Panc1 (cell line): ENCODE measurements at regions not wholly inside any gene's neighbourhood (a gene's known extent, or its start where the extent isn't known, plus 50 kb on each side); places are given as distances from the start of the nearest gene placed in this dataset.

Experiments used
- ATAC-seq: fragments of 200-7000 bp; cut with Tn5 transposase; 2 replicates; pipeline ENCODE4 v1.9.1; 2020; ENCODE audit warnings: mild to moderate bottlenecking, moderate library complexity
- BruUV-seq: library from RNA; stranded (reverse); fragments of 400-500 nt; replicated peaks from 2 replicates; lab custom pipeline; 2021; lab: Mats Ljungman, UMichigan
- CTCF ChIA-PET: fragments of 300-600 bp; sonication (Branson Sonifier 250); formaldehyde crosslinking; loops from one replicate; lab custom pipeline; 2022; ENCODE audit warnings: antibody characterized with exemption; lab: Charles Lee
- POLR2A ChIA-PET: fragments of 300-600 bp; sonication (Branson Sonifier 250); formaldehyde crosslinking; loops from one replicate; lab custom pipeline; 2022; ENCODE audit warnings: antibody characterized with exemption; lab: Charles Lee
- DNase-seq: peaks from one replicate; pipeline ENCODE4 v3.0.0-alpha.2; 2010; ENCODE audit warnings: low read depth, low spot score
- H3K27ac ChIP-seq: 2 replicates; pipeline ENCODE4 v1.5.1; 2011; ENCODE audit warnings: mild to moderate bottlenecking, low read length, inconsistent platforms
- H3K27me3 ChIP-seq: fragments of 200-500 bp; sonication (Bioruptor generic); 2 replicates; pipeline ENCODE4 v1.6.0; 2014; ENCODE audit warnings: low read length, inconsistent platforms; ENCODE audit not compliant: control insufficient read depth, insufficient read depth
- H3K36me3 ChIP-seq: fragments of 200-500 bp; sonication (Bioruptor generic); 2 replicates; pipeline ENCODE4 v1.5.1; 2014; ENCODE audit warnings: inconsistent platforms, mild to moderate bottlenecking, low read length, moderate library complexity; ENCODE audit not compliant: control insufficient read depth, insufficient read depth
- H3K4me1 ChIP-seq: 2 replicates; pipeline ENCODE4 v1.5.1; 2011; ENCODE audit warnings: inconsistent platforms, mild to moderate bottlenecking, low read length, moderate library complexity; ENCODE audit not compliant: control insufficient read depth, insufficient read depth
- H3K4me3 ChIP-seq, 2 experiments: 2 replicates each; pipeline ENCODE4 v1.5.1; 2011 to 2012; ENCODE audit warnings: low read depth in 2 of 2, low read length in 2 of 2, mild to moderate bottlenecking in 2 of 2, inconsistent platforms in 1 of 2, moderate library complexity in 1 of 2
- H3K9me3 ChIP-seq: fragments of 200-500 bp; sonication (Bioruptor generic); 2 replicates; pipeline ENCODE4 v1.5.1; 2014; ENCODE audit warnings: low read depth, mild to moderate bottlenecking, inconsistent platforms, low read length, moderate library complexity; ENCODE audit not compliant: control insufficient read depth, insufficient read depth
- POLR2AphosphoS5 ChIP-seq: IDR thresholded peaks from 2 replicates; pipeline ENCODE4 v1.6.1; 2012; ENCODE audit warnings: mild to moderate bottlenecking, low read depth, low read length, moderate library complexity
- SIN3A ChIP-seq: IDR thresholded peaks from 2 replicates; pipeline ENCODE4 v1.6.1; 2012; ENCODE audit warnings: low read depth, mild to moderate bottlenecking, low read length, moderate library complexity, borderline replicate concordance; ENCODE audit not compliant: insufficient read depth
- TCF7L2 ChIP-seq: IDR thresholded peaks from 2 replicates; pipeline ENCODE4 v1.6.1; 2011; ENCODE audit warnings: mild to moderate bottlenecking, low read depth, low read length, inconsistent platforms
- in situ Hi-C: cut with HindIII; loops from 2 replicates; pipeline ENCODE4 v1.10.0; 2016; ENCODE audit warnings: low sequenced_read_pairs, low pct_unique_long_range_greater_than_20kb
- intact Hi-C: fragments of 100-400 bp; cut with micrococcal nuclease; formaldehyde crosslinking; loops from one replicate; pipeline ENCODE4 v1.10.0; 2022; ENCODE audit not compliant: unreplicated experiment
- TF ChIP-seq, protein P1 (sequence below), 2 experiments: IDR thresholded peaks; 2 replicates each; pipeline ENCODE4 v1.6.1; 2011 to 2012; ENCODE audit warnings: low read depth in 2 of 2, control low read depth in 1 of 2, low read length in 1 of 2, mild to moderate bottlenecking in 1 of 2, moderate library complexity in 1 of 2; ENCODE audit not compliant: insufficient read depth in 1 of 2
- TF ChIP-seq, protein P2 (sequence below): fragments of 450-650 bp; IDR thresholded peaks from 2 replicates; pipeline ENCODE4 v1.5.1; 2017; ENCODE audit warnings: mild to moderate bottlenecking

DNA sequence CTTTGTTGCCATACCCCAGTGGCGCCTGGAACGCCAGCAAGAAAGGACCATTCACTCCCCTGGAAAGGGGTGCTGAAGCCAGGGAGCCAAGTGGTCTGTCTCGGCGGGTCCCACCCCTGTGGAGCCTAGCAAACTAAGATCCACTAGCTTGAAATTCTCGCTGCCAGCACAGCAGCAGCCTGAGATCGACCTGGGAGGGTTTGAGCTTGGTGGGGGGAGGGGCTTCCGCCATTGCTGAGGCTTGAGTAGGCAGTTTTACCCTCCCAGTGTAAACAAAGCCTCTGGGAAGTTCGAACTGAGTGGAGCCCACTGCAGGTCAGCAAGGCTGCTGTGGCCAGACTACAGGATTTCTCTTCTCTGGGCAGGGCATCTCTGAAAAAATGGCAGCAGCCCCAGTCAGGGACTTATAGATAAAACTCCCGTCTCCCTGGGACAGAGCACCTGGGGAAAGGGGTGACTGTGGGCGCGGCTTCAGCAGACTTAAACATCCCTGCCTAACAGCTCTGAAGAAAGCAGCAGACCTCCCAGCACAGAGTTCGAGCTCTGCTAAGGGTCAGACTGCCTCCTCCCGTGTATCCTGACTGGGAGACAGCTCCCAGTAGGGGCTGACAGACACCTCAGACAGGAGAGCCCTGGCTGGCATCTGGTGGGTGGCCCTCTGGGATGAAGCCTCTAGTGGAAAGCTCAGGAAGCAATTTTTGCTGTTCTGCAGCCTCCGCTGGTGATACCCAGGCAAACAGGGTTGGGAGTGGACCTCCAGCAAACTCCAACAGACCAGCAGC, 281.1 kb upstream of the SP4 start:
- CTCF ChIA-PET, result no interaction called here
- DNase-seq (no peak), ATAC-seq (no peak)
- intact Hi-C loops (no loop called here), in situ Hi-C loops (no loop called here)
- Histone ChIP-seq H3K9me3 (no peaks in the 10 kb centered on the region), H3K4me3 (no peak overlapping the region), H3K36me3 (no peaks in the 10 kb centered on the region), H3K27ac (no peak overlapping the region), H3K4me1 (no peaks in the 10 kb centered on the region), H3K27me3 (no peaks in the 10 kb centered on the region)
- POLR2A ChIA-PET, result no interaction called here
- no TSS peak for BruUV-seq
- no peak for TF ChIP-seq POLR2AphosphoS5
- TF ChIP-seq TCF7L2, result no peak
- TF ChIP-seq, protein P1, sequence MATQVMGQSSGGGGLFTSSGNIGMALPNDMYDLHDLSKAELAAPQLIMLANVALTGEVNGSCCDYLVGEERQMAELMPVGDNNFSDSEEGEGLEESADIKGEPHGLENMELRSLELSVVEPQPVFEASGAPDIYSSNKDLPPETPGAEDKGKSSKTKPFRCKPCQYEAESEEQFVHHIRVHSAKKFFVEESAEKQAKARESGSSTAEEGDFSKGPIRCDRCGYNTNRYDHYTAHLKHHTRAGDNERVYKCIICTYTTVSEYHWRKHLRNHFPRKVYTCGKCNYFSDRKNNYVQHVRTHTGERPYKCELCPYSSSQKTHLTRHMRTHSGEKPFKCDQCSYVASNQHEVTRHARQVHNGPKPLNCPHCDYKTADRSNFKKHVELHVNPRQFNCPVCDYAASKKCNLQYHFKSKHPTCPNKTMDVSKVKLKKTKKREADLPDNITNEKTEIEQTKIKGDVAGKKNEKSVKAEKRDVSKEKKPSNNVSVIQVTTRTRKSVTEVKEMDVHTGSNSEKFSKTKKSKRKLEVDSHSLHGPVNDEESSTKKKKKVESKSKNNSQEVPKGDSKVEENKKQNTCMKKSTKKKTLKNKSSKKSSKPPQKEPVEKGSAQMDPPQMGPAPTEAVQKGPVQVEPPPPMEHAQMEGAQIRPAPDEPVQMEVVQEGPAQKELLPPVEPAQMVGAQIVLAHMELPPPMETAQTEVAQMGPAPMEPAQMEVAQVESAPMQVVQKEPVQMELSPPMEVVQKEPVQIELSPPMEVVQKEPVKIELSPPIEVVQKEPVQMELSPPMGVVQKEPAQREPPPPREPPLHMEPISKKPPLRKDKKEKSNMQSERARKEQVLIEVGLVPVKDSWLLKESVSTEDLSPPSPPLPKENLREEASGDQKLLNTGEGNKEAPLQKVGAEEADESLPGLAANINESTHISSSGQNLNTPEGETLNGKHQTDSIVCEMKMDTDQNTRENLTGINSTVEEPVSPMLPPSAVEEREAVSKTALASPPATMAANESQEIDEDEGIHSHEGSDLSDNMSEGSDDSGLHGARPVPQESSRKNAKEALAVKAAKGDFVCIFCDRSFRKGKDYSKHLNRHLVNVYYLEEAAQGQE (IDR thresholded peaks at IDR 0.05; ENCODE audit: insufficient read depth in 1 of 2, low read depth in 2 of 2, low read length in 1 of 2), result no peak
- no peak for TF ChIP-seq SIN3A
- TF ChIP-seq, protein P2, sequence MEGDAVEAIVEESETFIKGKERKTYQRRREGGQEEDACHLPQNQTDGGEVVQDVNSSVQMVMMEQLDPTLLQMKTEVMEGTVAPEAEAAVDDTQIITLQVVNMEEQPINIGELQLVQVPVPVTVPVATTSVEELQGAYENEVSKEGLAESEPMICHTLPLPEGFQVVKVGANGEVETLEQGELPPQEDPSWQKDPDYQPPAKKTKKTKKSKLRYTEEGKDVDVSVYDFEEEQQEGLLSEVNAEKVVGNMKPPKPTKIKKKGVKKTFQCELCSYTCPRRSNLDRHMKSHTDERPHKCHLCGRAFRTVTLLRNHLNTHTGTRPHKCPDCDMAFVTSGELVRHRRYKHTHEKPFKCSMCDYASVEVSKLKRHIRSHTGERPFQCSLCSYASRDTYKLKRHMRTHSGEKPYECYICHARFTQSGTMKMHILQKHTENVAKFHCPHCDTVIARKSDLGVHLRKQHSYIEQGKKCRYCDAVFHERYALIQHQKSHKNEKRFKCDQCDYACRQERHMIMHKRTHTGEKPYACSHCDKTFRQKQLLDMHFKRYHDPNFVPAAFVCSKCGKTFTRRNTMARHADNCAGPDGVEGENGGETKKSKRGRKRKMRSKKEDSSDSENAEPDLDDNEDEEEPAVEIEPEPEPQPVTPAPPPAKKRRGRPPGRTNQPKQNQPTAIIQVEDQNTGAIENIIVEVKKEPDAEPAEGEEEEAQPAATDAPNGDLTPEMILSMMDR, result no peak

DNA sequence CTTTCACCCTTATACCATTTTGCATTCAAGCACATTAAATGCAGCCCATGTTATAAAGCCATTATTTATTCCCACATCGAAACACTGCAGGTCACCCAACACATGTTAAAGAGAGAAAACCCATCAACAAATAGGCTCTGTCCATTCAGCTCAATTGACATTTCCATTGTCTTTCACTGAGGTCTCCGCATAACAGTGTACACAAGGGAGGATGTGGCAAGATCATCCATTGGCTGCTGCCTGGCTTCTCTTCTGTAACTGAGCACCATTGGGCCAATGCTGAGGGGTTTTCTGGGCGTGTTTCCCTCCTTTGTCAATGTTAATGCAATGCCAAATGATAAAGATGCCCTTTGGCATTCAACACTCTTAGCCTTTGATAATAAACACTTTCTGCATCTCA, 278.1 kb upstream of the SP4 start:
- H3K36me3 ChIP-seq, result no peaks in the 10 kb centered on the region
- CTCF ChIA-PET, result no interaction called here
- H3K9me3 ChIP-seq, result no peaks in the 10 kb centered on the region
- H3K27ac ChIP-seq, result no peak overlapping the region
- intact Hi-C loops (no loop called here), in situ Hi-C loops (no loop called here)
- ATAC-seq (no peak), DNase-seq (no peak)
- TF ChIP-seq, protein P1 (IDR thresholded peaks at IDR 0.05; ENCODE audit: insufficient read depth in 1 of 2, low read depth in 2 of 2, low read length in 1 of 2), result no peak
- TF ChIP-seq POLR2AphosphoS5 (no peak), SIN3A (no peak), TCF7L2 (no peak)
- TF ChIP-seq, protein P2, result no peak
- H3K4me3 ChIP-seq, result no peak overlapping the region
- H3K4me1 ChIP-seq, result no peaks in the 10 kb centered on the region
- POLR2A ChIA-PET, result no interaction called here
- no peaks in the 10 kb centered on the region for H3K27me3 ChIP-seq
- no TSS peak for BruUV-seq
